ENCODE measurements at regions not wholly inside any gene's neighbourhood (a gene's known extent, or its start where the extent isn't known, plus 50 kb on each side); places are given as distances from the start of the nearest gene placed in this dataset.

DNA sequence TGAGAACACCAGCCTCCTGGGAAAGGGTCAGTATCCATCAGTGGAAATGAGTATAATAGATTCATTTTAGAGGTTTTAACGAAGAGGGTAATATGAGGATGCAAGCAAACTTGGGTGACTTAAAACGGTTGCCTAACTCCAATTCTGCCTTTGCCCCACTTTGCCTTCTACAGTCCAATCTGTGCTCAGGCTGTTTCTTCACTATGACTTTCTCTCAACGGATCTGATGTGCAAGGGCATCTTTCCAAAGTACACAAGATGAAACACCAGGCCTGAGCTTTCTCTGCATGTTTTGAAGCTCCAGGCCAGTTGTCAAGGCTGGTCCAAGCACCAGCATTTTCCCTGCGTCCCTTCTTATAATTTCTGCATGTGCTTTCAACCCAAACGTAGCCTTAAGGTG, 68.0 kb upstream of the TMEM164 start:
- no peak for DNase-seq

DNA sequence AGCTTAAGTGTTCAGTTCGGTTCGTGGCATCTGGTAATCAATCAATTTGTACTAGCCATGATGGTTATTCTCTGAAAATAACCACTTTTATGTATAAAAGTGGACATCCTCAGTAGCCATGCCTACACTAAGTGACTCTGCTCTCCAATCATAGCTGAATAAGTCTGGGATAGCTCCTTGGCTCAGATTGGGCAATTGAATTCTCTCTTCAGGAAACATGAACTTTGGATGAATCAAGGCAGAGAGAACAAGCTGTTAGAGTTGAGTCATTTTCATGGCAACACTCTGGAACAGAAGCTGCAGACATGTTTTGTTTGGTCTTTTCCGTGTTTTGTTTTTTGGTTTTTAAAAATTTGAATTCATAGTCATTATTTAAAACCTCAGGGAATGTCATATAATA, 66.8 kb upstream of the TMEM164 start:
- no peak for DNase-seq

DNA sequence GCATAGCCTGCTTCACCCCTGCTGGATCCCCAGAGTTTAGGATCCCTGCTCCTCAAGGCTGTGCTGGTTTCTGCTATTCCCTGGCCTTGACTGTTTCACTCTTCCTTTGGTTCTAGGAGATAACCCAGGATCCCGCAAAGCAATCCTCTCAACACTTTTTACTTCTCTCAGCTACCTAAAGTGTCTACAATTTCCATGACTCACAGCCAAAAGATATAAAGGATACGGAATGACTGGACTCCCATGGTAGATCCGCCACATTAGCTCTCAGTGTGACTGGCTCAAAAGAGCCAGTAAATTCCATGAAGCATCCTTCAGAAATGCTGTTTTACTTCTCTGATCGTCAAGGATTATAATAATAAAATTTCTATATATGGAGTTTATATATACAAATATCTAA, 66.3 kb upstream of the TMEM164 start:
- no peak for DNase-seq

DNA sequence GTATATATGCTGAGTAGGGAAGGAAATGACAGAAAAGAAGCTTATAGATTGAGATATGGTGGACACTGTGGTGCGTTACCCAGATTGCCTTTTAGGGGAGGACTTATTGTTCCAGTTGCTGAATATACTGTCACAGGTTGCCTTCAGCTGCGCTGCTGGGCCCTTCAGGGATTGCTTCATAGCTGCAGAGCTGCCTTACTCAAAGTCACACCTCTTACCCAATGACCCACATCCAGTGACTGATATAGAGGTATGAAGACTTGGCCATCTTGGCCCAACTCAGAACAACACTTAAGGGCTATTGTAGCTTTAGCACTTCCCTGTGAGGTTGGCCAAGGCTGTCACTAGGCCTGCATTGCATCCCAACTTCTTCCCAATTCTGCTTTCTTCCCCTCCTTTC, 63.4 kb upstream of the TMEM164 start:
- DNase-seq, result no peak

DNA sequence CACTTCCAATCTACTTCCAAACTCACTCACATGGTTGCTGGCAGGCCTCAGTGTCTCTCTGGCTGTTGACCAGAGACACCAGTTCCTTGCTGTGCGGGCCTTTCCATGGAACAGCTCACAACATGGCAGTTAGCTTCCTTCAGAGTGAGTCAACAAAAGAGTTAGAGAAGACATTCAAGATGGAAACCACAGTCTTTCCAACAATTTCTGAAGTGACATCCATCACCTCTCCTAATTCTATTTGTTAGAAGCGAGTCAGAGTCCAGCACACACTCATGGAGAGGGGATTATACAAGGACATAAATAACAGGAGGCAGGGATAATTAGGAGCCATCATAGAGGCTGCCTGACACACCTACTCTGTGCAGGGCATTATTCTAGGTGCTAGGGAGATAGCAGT, 62.5 kb upstream of the TMEM164 start:
- no peak for DNase-seq

DNA sequence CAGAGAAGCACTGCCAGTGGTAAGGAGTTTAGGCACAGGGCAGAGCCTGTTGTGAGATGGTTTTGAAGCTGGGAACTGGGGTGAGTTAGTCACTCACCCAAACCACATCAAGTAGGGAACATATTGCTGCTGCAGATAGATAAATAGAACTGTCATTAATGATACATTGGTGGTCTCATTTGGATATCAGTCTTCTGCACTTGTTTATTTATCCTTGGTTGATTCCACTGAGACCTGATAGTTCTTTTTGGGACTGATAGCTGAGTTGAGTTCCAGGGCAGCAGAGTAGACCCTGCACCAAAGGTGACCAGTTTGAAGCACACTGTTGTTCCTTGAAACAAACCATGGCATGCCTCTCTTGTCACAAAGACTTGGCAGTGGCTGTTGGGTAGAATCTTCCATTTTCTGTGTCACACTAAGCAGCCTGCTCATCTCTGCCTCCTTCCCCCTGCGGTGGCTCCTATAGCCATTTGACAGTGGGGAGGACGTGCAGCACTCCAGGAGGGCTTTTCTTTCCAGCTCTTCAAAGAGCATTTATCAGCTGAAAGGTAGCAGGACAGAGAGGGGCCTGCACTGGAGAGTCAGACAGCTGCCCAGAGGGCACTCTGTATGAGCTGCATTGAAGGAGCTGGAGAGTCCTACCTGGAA, 59.7 kb upstream of the TMEM164 start:
- DNase-seq, result no peak

DNA sequence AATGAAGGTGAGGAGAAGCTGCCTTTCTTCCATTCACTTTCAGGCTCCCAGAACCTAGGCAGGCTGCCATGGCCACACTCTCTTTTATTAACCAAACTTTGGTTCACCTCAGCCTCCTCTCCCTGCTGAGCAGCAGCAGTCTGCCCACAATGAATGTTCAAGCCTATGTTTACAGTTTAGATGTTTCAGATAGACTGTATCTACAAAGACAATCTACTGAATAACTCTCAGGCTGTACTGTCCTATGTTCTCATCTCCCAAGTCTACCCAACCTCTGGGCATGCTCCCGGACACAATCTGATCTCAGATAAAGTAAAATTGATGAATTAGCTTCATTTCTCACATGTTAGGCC, 59.2 kb upstream of the TMEM164 start:
- DNase-seq, result no peak

DNA sequence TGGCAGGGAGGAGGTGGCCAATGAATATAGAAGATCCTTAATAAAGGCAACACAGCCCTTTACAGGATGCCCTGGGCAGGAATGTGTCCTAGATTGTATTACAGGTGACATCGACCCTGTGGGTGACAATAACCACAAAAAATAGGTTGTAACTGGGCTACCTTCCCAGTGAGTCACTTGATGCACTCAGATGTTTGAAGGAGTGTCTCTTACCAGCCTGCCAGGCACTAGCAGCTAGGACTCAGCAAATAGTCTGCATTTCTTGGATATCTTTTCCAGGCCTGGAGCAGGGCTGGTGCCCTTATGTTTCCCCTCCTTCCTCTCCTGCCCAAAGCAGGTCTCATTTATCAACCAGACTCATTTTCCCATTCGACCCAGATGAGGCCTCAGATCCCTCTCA, 50.9 kb upstream of the TMEM164 start:
- no peak for DNase-seq

DNA sequence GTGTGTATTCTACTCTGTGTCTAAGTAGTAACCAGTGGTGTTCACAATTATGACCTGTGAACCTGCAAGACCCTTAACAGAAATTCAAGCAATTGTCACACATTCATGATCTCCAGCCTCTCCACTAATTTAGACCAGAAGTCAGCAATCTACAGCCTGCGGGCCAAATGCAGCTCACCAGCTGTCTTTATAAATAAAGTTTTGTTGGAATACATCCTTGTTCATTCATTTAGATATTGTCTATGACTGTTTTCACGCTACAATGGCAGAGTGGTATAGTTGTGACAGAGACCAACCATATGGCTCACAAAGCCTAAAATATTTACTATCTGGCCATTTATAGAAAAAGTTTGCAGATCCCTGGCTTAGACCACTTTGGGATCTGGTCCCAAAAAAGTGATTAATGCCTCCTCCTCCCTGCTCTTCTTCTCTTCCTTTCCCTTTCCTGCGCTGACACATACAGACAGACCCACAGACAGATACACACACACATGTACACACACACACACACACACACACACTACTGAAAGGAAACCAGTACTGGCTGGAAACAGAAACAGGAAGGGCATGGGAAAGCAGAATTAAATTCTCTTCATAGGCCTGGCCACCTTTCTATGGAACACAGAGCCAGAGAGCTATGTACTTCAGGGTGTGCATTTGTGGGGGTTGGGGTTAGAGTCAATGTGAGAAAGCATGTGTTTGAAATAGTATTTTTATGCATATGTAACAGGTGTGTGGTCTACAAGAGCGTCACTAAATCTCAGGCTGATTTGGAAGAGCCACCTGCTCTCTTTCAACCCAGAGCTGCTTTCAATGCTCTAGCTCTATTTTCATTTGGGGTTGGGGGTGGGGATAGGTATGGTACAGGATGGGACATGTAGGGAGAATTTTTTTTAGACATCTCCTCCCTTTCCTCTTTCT, 49.7 kb upstream of the TMEM164 start:
- no peak for DNase-seq
